Endothelial cell of umbilical vein (primary cell): ENCODE measurements at regions not wholly inside any gene's neighbourhood (a gene's known extent, or its start where the extent isn't known, plus 50 kb on each side); places are given as distances from the start of the nearest gene placed in this dataset.

ENCODE experiments used
- BruUV-seq: library from RNA; stranded (reverse); fragments of 400-500 nt; replicated peaks from 2 replicates; lab custom pipeline; 2021; lab: Mats Ljungman, UMichigan
- CTCF ChIA-PET: fragments of 300-600, 350-600 bp; sonication (Branson Sonifier 250); formaldehyde crosslinking; loops from one replicate; lab custom pipeline; 2021; ENCODE audit warnings: antibody characterized with exemption, inconsistent platforms; lab: Charles Lee
- POLR2A ChIA-PET: fragments of 300-600, 350-600 bp; sonication (Branson Sonifier 250); formaldehyde crosslinking; loops from one replicate; lab custom pipeline; 2021; ENCODE audit warnings: antibody characterized with exemption, inconsistent platforms; lab: Charles Lee
- DNase-seq: peaks from one replicate; pipeline ENCODE4 v3.0.0-alpha.2; 2011; ENCODE audit warnings: low read depth, low spot score
- FAIRE-seq: peaks from 2 replicates; lab custom pipeline; 2011; peaks lifted over from hg19 to GRCh38; lab: Jason Lieb, UNC
- H2AFZ ChIP-seq: 2 replicates; pipeline ENCODE4 v1.6.0; 2012; ENCODE audit warnings: low read depth, low read length, control low read depth, inconsistent platforms
- H3K27ac ChIP-seq: 2 replicates; pipeline ENCODE4 v1.5.1; 2011; ENCODE audit warnings: low read depth, mild to moderate bottlenecking, control low read depth, low read length, moderate library complexity; ENCODE audit not compliant: insufficient read depth
- H3K27me3 ChIP-seq, 2 experiments: 2 replicates each; pipeline versions ENCODE4 v1.6.0 to v1.6.1; 2011; ENCODE audit warnings: low read length in 2 of 2, mixed read lengths in 1 of 2; ENCODE audit not compliant: control insufficient read depth in 2 of 2, insufficient read depth in 2 of 2
- H3K36me3 ChIP-seq, 2 experiments: 2 replicates in 1 of 2; 3 replicates in 1 of 2; pipeline ENCODE4 v1.5.1; 2011; ENCODE audit warnings: low read length in 2 of 2, mild to moderate bottlenecking in 1 of 2, moderate library complexity in 1 of 2; ENCODE audit not compliant: control insufficient read depth in 2 of 2, insufficient read depth in 2 of 2; ENCODE audit errors: extremely low read depth in 1 of 2
- H3K4me1 ChIP-seq: 3 replicates; pipeline ENCODE4 v1.5.1; 2011; ENCODE audit warnings: mild to moderate bottlenecking, low read length; ENCODE audit not compliant: control insufficient read depth, insufficient read depth; ENCODE audit errors: extremely low read depth
- H3K4me2 ChIP-seq: 2 replicates; pipeline ENCODE4 v1.6.1; 2011; ENCODE audit warnings: low read length, control low read depth, mixed read lengths; ENCODE audit not compliant: insufficient read depth
- H3K4me3 ChIP-seq, 3 experiments: fragments of 200-600 bp in 1 of 3; sonication (generic), shearing (Covaris generic) in 1 of 3; replicated peaks in 1 of 3; 2 replicates each; pipeline ENCODE4 v1.5.1; 2011 to 2016; ENCODE audit warnings: control low read depth in 3 of 3, low read length in 3 of 3, mild to moderate bottlenecking in 2 of 3, inconsistent platforms in 1 of 3, low read depth in 1 of 3, moderate library complexity in 1 of 3; ENCODE audit not compliant: insufficient read depth in 1 of 3
- H3K79me2 ChIP-seq: 2 replicates; pipeline ENCODE4 v1.6.0; 2012; ENCODE audit warnings: low read length, inconsistent platforms; ENCODE audit not compliant: control insufficient read depth, insufficient read depth
- H3K9ac ChIP-seq: replicated peaks from 2 replicates; pipeline ENCODE3; 2011; ENCODE audit warnings: low read length, control low read depth; ENCODE audit not compliant: insufficient read depth; ENCODE audit errors: extremely low read depth
- H3K9me1 ChIP-seq: replicated peaks from 3 replicates; pipeline ENCODE4 v1.6.0; 2011; ENCODE audit warnings: mild to moderate bottlenecking, low read length; ENCODE audit not compliant: control insufficient read depth, insufficient read depth; ENCODE audit errors: extremely low read depth
- H3K9me3 ChIP-seq: replicated peaks from 2 replicates; pipeline ENCODE4 v1.5.1; 2012; ENCODE audit warnings: low read length, inconsistent platforms; ENCODE audit not compliant: control insufficient read depth, insufficient read depth
- H4K20me1 ChIP-seq: replicated peaks from 2 replicates; pipeline ENCODE3; 2011; ENCODE audit warnings: mild to moderate bottlenecking, low read length; ENCODE audit not compliant: control insufficient read depth, insufficient read depth; ENCODE audit errors: extremely low read depth
- CTCF ChIP-seq, 2 donors: IDR thresholded peaks; 1 replicate in 1 of 2; 2 replicates in 1 of 2; pipeline ENCODE4 v1.5.1; 2011; ENCODE audit warnings: low read length in 2 of 2, mild to moderate bottlenecking in 2 of 2, moderate library complexity in 2 of 2, control low read depth in 1 of 2, inconsistent platforms in 1 of 2, low read depth in 1 of 2; ENCODE audit not compliant: insufficient read depth in 1 of 2; ENCODE audit errors: extremely low read depth in 1 of 2
- EZH2 ChIP-seq: IDR thresholded peaks from 2 replicates; pipeline ENCODE4 v1.6.1; 2012; ENCODE audit warnings: borderline replicate concordance, low read depth, mild to moderate bottlenecking, moderate library complexity, low read length, inconsistent platforms; ENCODE audit not compliant: severe bottlenecking
- FOS ChIP-seq: IDR thresholded peaks from 2 replicates; pipeline ENCODE4 v1.6.1; 2011; ENCODE audit warnings: mild to moderate bottlenecking, low read length, moderate library complexity, borderline replicate concordance; ENCODE audit not compliant: insufficient read depth
- GATA2 ChIP-seq: IDR thresholded peaks from 2 replicates; pipeline ENCODE4 v1.7.0; 2011; ENCODE audit warnings: low read depth, mild to moderate bottlenecking, moderate library complexity, mixed read lengths, low read length; ENCODE audit not compliant: insufficient read length, insufficient read depth
- JUN ChIP-seq: IDR thresholded peaks from 2 replicates; pipeline ENCODE4 v1.6.1; 2011; ENCODE audit warnings: borderline replicate concordance, low read depth; ENCODE audit not compliant: insufficient read length, insufficient read depth
- MAX ChIP-seq: IDR thresholded peaks from 2 replicates; pipeline ENCODE4 v1.6.1; 2011; ENCODE audit not compliant: insufficient read depth, insufficient read length
- MYC ChIP-seq: IDR thresholded peaks from one replicate; pipeline ENCODE4 v1.6.1; 2011; ENCODE audit warnings: mild to moderate bottlenecking, low read depth, low read length
- POLR2A ChIP-seq: IDR thresholded peaks from 2 replicates; pipeline ENCODE4 v1.6.1; 2012; ENCODE audit warnings: low read depth, mild to moderate bottlenecking, control low read depth, low read length
- POLR2AphosphoS5 ChIP-seq: IDR thresholded peaks from 2 replicates; pipeline ENCODE4 v1.6.1; 2012; ENCODE audit warnings: low read depth, mild to moderate bottlenecking, control low read depth, low read length, moderate library complexity; ENCODE audit not compliant: insufficient read depth
- dilution Hi-C: fragments of 300-500 bp; cut with MboI; formaldehyde crosslinking; loops from one replicate; pipeline ENCODE4 v1.15.0; 2019; ENCODE audit warnings: low sequenced_read_pairs; ENCODE audit not compliant: extremely low pct_ligation_motif_present
- intact Hi-C: fragments of 100-400 bp; cut with micrococcal nuclease; formaldehyde crosslinking; loops from one replicate; pipeline ENCODE4 v1.10.0; 2022

GRCh38 chr2:234768608-234769196 lies 183.1 kb upstream of the SH3BP4 start:
- Histone ChIP-seq H3K4me3 (no peak overlapping the region), H3K4me1 (no peaks in the 10 kb centered on the region), H3K9me3 (no peaks in the 10 kb centered on the region), H4K20me1 (no peaks in the 10 kb centered on the region), H3K27ac (no peak overlapping the region), H3K36me3 (no peaks in the 10 kb centered on the region), H3K79me2 (no peaks in the 10 kb centered on the region), H3K9ac (no peak overlapping the region), H3K4me2 (no peak overlapping the region), H3K9me1 (no peaks in the 10 kb centered on the region), H3K27me3 (peaks cover 0 to 6% of the 10 kb centered on the region in 2 experiments), H2AFZ (no peak overlapping the region)
- POLR2A ChIA-PET, result no interaction called here
- FAIRE-seq (no peak), DNase-seq (no peak)
- TF ChIP-seq GATA2, result no peak
- no peak for TF ChIP-seq MAX
- no peak for TF ChIP-seq EZH2
- no peak for TF ChIP-seq MYC
- TF ChIP-seq CTCF (IDR thresholded peaks at IDR 0.05; ENCODE audit: extremely low read depth in 1 of 2, insufficient read depth in 1 of 2, low read depth in 1 of 2, low read length in 2 of 2), result no peak
- no peak for TF ChIP-seq FOS
- no peak for TF ChIP-seq JUN
- TF ChIP-seq POLR2A, result no peak
- no peak for TF ChIP-seq POLR2AphosphoS5
- no TSS peak for BruUV-seq
- CTCF ChIA-PET, result interaction anchor here (1.0 to 1.3 kb wide), 3 partner anchors 74 to 339 kb away, joined by 3 to 4 read pairs (median 3); no protein-coding TSS in a partner anchor
- dilution Hi-C loops (no loop called here), intact Hi-C loops (no loop called here)
